GM12878 (cell line): ENCODE measurements at regions not wholly inside any gene's neighbourhood (a gene's known extent, or its start where the extent isn't known, plus 50 kb on each side); places are given as distances from the start of the nearest gene placed in this dataset.

Experiments used
- ATAC-seq: fragments of 200-7000 bp; cut with Tn5 transposase; 3 replicates; pipeline ENCODE4 v1.9.1; 2020; ENCODE audit warnings: mild to moderate bottlenecking, moderate library complexity
- BruUV-seq: library from RNA; stranded (reverse); fragments of 400-500 nt; replicated peaks from 2 replicates; lab custom pipeline; 2021; lab: Mats Ljungman, UMichigan
- CTCF ChIA-PET: fragments of 300-600 bp; sonication (Branson Sonifier 250); formaldehyde crosslinking; extraction: SDS; loops from one replicate; lab custom pipeline; 2021; ENCODE audit warnings: inconsistent platforms; lab: Yijun Ruan, JAX
- POLR2A ChIA-PET: fragments of 350-600 bp; formaldehyde crosslinking; extraction: SDS; loops from one replicate; lab custom pipeline; 2021; ENCODE audit warnings: inconsistent platforms; lab: Charles Lee
- RAD21 ChIA-PET: fragments of 300-600 bp; sonication (Branson Sonifier 250); formaldehyde crosslinking; loops from one replicate; lab custom pipeline; 2023; ENCODE audit warnings: antibody characterized with exemption; ENCODE audit not compliant: unreplicated experiment; lab: Charles Lee
- SMC1A ChIA-PET: fragments of 300-600 bp; sonication (Branson Sonifier 250); formaldehyde crosslinking; loops from one replicate; lab custom pipeline; 2023; ENCODE audit not compliant: unreplicated experiment, uncharacterized antibody; lab: Charles Lee
- DNase-seq: peaks from one replicate; pipeline ENCODE4 v3.0.0-alpha.2; 2011; ENCODE audit warnings: low read depth, low spot score
- FAIRE-seq: peaks from 3 replicates; lab custom pipeline; 2011; peaks lifted over from hg19 to GRCh38; lab: Jason Lieb, UNC
- H2AFZ ChIP-seq: 2 replicates; pipeline ENCODE4 v1.6.0; 2011; ENCODE audit warnings: low read depth, low read length, control low read depth; ENCODE audit not compliant: control insufficient read depth
- H3K27ac ChIP-seq: 2 replicates; pipeline ENCODE4 v1.5.1; 2011; ENCODE audit warnings: control low read depth; ENCODE audit not compliant: control insufficient read depth, insufficient read depth
- H3K27me3 ChIP-seq, 2 experiments: replicated peaks in 1 of 2; 2 replicates each; pipeline versions ENCODE4 v1.6.0 to v1.6.1; 2011; ENCODE audit warnings: low read length in 1 of 2; ENCODE audit not compliant: control insufficient read depth in 2 of 2, insufficient read depth in 2 of 2
- H3K36me3 ChIP-seq, 2 experiments: 2 replicates each; pipeline ENCODE4 v1.5.1; 2011; ENCODE audit warnings: low read length in 1 of 2; ENCODE audit not compliant: control insufficient read depth in 2 of 2, insufficient read depth in 2 of 2
- H3K4me1 ChIP-seq: 2 replicates; pipeline ENCODE4 v1.6.1; 2011; ENCODE audit warnings: mild to moderate bottlenecking, low read length, moderate library complexity, mixed read lengths; ENCODE audit not compliant: control insufficient read depth, insufficient read depth
- H3K4me2 ChIP-seq: 2 replicates; pipeline ENCODE4 v1.6.0; 2011; ENCODE audit warnings: control low read depth; ENCODE audit not compliant: control insufficient read depth, insufficient read depth
- H3K4me3 ChIP-seq: fragments of 200-600 bp; sonication (generic); 2 replicates; pipeline ENCODE4 v1.5.1; 2016
- H3K79me2 ChIP-seq: 2 replicates; pipeline ENCODE4 v1.6.0; 2011; ENCODE audit warnings: low read length; ENCODE audit not compliant: control insufficient read depth, insufficient read depth
- H3K9ac ChIP-seq: 2 replicates; pipeline ENCODE4 v1.8.0; 2011; ENCODE audit warnings: low read length, control low read depth, mixed read lengths; ENCODE audit not compliant: control insufficient read depth, insufficient read depth
- H3K9me3 ChIP-seq: replicated peaks from 3 replicates; pipeline ENCODE4 v1.5.1; 2011; ENCODE audit warnings: mild to moderate bottlenecking, low read length; ENCODE audit not compliant: control insufficient read depth, insufficient read depth
- H4K20me1 ChIP-seq: 2 replicates; pipeline ENCODE4 v1.6.0; 2011; ENCODE audit not compliant: control insufficient read depth, insufficient read depth
- BHLHE40 ChIP-seq, 2 experiments: fragments of 450-650 bp in 1 of 2; IDR thresholded peaks; 2 replicates each; pipeline ENCODE4 v1.6.1; 2011 to 2017; ENCODE audit warnings: low read depth in 2 of 2, borderline replicate concordance in 1 of 2, improper control_type of control experiment in 1 of 2, low read length in 1 of 2, mild to moderate bottlenecking in 1 of 2
- CEBPB ChIP-seq, 2 experiments: fragments of 150-350 bp in 1 of 2; IDR thresholded peaks; 2 replicates each; pipeline ENCODE4 v1.6.1; 2012 to 2014; ENCODE audit warnings: low read depth in 2 of 2, low read length in 2 of 2, borderline replicate concordance in 1 of 2, inconsistent platforms in 1 of 2
- CHD1 ChIP-seq: IDR thresholded peaks from 2 replicates; pipeline ENCODE4 v1.6.1; 2012; ENCODE audit warnings: low read depth, low read length, improper control_type of control experiment
- EZH2 ChIP-seq: IDR thresholded peaks from 2 replicates; pipeline ENCODE4 v1.6.1; 2012; ENCODE audit warnings: low read depth, mild to moderate bottlenecking, control low read depth, inconsistent platforms, low read length, borderline replicate concordance; ENCODE audit not compliant: control insufficient read depth
- LARP7 ChIP-seq: fragments of 450-650 bp; IDR thresholded peaks from 2 replicates; pipeline ENCODE4 v1.6.1; 2017; ENCODE audit warnings: mild to moderate bottlenecking
- NBN ChIP-seq: fragments of 450-650 bp; IDR thresholded peaks from 2 replicates; pipeline ENCODE4 v1.6.1; 2016
- SPI1 ChIP-seq: IDR thresholded peaks from 2 replicates; pipeline ENCODE4 v1.6.1; 2011; ENCODE audit warnings: low read depth, mild to moderate bottlenecking, low read length, moderate library complexity, borderline replicate concordance; ENCODE audit not compliant: insufficient read depth
- ZNF217 ChIP-seq: fragments of 450-650 bp; IDR thresholded peaks from 2 replicates; pipeline ENCODE4 v1.6.1; 2017; ENCODE audit warnings: antibody characterized with exemption, mild to moderate bottlenecking
- ZNF622 ChIP-seq: fragments of 450-650 bp; IDR thresholded peaks from 2 replicates; pipeline ENCODE4 v1.6.1; 2017; ENCODE audit warnings: mild to moderate bottlenecking, inconsistent platforms
- WGBS: methylation state at CpG from one replicate; pipeline ENCODE4 v1.1.6; 2016; ENCODE audit warnings: low lambda C conversion rate; ENCODE audit not compliant: insufficient replicate concordance, insufficient coverage; ENCODE audit errors: missing lambda C conversion rate; 5-methylcytosine and 5-hydroxymethylcytosine counted together
- in situ Hi-C: fragments of 300-500 bp; cut with MboI; formaldehyde crosslinking; loops from 9 replicates; pipeline ENCODE4 v1.14.3; 2018; ENCODE audit warnings: mixed read lengths
- intact Hi-C: fragments of 100-400 bp; cut with micrococcal nuclease; formaldehyde crosslinking; loops from one replicate; pipeline ENCODE4 v1.14.2; 2022; ENCODE audit not compliant: unreplicated experiment
- TF ChIP-seq, protein P1 (sequence below): fragments of 450-650 bp; IDR thresholded peaks from 2 replicates; pipeline ENCODE4 v1.6.1; 2017; ENCODE audit warnings: mild to moderate bottlenecking, low read depth, inconsistent platforms; ENCODE audit not compliant: poor library complexity, severe bottlenecking
- TF ChIP-seq, protein P2 (sequence below): fragments of 450-650 bp; IDR thresholded peaks from 2 replicates; pipeline ENCODE4 v1.6.1; 2018; ENCODE audit warnings: borderline replicate concordance, mild to moderate bottlenecking; ENCODE audit not compliant: partially characterized antibody

DNA sequence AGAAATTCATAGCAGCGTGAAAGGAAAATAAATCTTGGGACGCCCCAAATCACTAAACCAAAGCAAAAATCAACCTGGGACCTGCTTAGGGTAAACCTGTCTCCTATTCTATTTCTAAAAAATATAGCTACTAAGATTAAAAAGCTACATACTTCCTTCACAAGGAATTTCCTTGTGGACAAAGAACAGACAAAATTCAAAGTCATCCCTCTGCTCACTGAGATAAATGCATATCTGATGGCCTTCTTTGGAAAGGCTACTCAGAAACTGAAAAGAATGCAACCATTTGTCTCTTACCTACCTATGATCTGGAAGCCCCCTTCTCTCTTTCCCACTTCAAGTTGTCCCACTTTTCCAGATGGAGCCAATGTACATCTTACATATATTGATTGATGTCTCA lies 93.0 kb upstream of the CNOT2 start:
- no peak overlapping the region for H3K4me2 ChIP-seq
- H3K4me3 ChIP-seq: no peak overlapping the region
- H2AFZ ChIP-seq: no peak overlapping the region
- intact Hi-C loops: no loop called here
- CTCF ChIA-PET: no interaction called here
- no peak for DNase-seq
- H3K79me2 ChIP-seq: no peaks in the 10 kb centered on the region
- no peaks in the 10 kb centered on the region; the same call in 2 of the 3 replicates for H3K9me3 ChIP-seq
- no peak overlapping the region for H3K9ac ChIP-seq
- H3K27ac ChIP-seq: no peak overlapping the region
- H3K36me3 ChIP-seq: no peaks in the 10 kb centered on the region
- TF ChIP-seq ZNF217: no peak
- TF ChIP-seq EZH2: no peak
- no peak for TF ChIP-seq ZNF622
- TF ChIP-seq NBN: no peak
- TF ChIP-seq, protein P1, sequence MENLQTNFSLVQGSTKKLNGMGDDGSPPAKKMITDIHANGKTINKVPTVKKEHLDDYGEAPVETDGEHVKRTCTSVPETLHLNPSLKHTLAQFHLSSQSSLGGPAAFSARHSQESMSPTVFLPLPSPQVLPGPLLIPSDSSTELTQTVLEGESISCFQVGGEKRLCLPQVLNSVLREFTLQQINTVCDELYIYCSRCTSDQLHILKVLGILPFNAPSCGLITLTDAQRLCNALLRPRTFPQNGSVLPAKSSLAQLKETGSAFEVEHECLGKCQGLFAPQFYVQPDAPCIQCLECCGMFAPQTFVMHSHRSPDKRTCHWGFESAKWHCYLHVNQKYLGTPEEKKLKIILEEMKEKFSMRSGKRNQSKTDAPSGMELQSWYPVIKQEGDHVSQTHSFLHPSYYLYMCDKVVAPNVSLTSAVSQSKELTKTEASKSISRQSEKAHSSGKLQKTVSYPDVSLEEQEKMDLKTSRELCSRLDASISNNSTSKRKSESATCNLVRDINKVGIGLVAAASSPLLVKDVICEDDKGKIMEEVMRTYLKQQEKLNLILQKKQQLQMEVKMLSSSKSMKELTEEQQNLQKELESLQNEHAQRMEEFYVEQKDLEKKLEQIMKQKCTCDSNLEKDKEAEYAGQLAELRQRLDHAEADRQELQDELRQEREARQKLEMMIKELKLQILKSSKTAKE: no peak
- TF ChIP-seq BHLHE40 (IDR thresholded peaks at IDR 0.05; ENCODE audit: borderline replicate concordance in 1 of 2, low read depth in 2 of 2, low read length in 1 of 2): no peak
- no peak for TF ChIP-seq CEBPB (IDR thresholded peaks at IDR 0.05; ENCODE audit: borderline replicate concordance in 1 of 2, low read depth in 2 of 2, low read length in 2 of 2)
- TF ChIP-seq, protein P2, sequence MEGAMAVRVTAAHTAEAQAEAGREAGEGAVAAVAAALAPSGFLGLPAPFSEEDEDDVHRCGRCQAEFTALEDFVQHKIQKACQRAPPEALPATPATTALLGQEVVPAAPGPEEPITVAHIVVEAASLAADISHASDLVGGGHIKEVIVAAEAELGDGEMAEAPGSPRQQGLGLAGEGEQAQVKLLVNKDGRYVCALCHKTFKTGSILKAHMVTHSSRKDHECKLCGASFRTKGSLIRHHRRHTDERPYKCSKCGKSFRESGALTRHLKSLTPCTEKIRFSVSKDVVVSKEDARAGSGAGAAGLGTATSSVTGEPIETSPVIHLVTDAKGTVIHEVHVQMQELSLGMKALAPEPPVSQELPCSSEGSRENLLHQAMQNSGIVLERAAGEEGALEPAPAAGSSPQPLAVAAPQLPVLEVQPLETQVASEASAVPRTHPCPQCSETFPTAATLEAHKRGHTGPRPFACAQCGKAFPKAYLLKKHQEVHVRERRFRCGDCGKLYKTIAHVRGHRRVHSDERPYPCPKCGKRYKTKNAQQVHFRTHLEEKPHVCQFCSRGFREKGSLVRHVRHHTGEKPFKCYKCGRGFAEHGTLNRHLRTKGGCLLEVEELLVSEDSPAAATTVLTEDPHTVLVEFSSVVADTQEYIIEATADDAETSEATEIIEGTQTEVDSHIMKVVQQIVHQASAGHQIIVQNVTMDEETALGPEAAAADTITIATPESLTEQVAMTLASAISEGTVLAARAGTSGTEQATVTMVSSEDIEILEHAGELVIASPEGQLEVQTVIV: no peak
- TF ChIP-seq CHD1: no peak
- TF ChIP-seq SPI1: no peak
- TF ChIP-seq LARP7: no peak
- BruUV-seq: no TSS peak
- H3K27me3 ChIP-seq: no peaks in the 10 kb centered on the region
- H4K20me1 ChIP-seq: no peaks in the 10 kb centered on the region
- WGBS: 43% methylated on average over 2 of the region's 2 CpGs
- ATAC-seq: no peak
- in situ Hi-C loops: no loop called here
- RAD21 ChIA-PET: interaction anchor here (0.6 kb wide), 1 partner anchor 886 kb away, joined by 5 read pairs; no protein-coding TSS in a partner anchor
- SMC1A ChIA-PET: interaction anchor here (2.6 kb wide), 1 partner anchor 22 kb away, joined by 7 read pairs; no protein-coding TSS in a partner anchor
- H3K4me1 ChIP-seq: no peaks in the 10 kb centered on the region
- POLR2A ChIA-PET: no interaction called here
- FAIRE-seq: no peak
